H1 (cell line): ENCODE measurements at regions not wholly inside any gene's neighbourhood (a gene's known extent, or its start where the extent isn't known, plus 50 kb on each side); places are given as distances from the start of the nearest gene placed in this dataset.

Experiments used
- CTCF ChIA-PET: fragments of 300-600 bp; sonication (Branson Sonifier 250); formaldehyde crosslinking; loops from one replicate; lab custom pipeline; 2021; ENCODE audit not compliant: partially characterized antibody; lab: Charles Lee
- POLR2A ChIA-PET: fragments of 300-600 bp; sonication (Branson Sonifier 250); formaldehyde crosslinking; loops from one replicate; lab custom pipeline; 2021; ENCODE audit warnings: inconsistent platforms; ENCODE audit not compliant: partially characterized antibody; lab: Charles Lee
- DNase-seq, 2 experiments: peaks; one replicate each; pipeline versions ENCODE4 v3.0.0 to v3.0.0-alpha.2; 2010 to 2022; ENCODE audit warnings: low spot score in 2 of 2, low read depth in 1 of 2, mixed read lengths in 1 of 2
- FAIRE-seq: peaks from 2 replicates; lab custom pipeline; 2011; peaks lifted over from hg19 to GRCh38; lab: Jason Lieb, UNC
- H2AFZ ChIP-seq: 2 replicates; pipeline ENCODE4 v1.8.1; 2012; ENCODE audit warnings: low read length, inconsistent platforms
- H2AK5ac ChIP-seq: 2 replicates; pipeline ENCODE4 v1.6.1; 2013; ENCODE audit warnings: low read depth, low read length
- H2BK120ac ChIP-seq: replicated peaks from 2 replicates; pipeline ENCODE3; 2013; ENCODE audit warnings: low read depth, low read length, inconsistent platforms
- H2BK12ac ChIP-seq: 2 replicates; pipeline ENCODE4 v1.6.1; 2013; ENCODE audit warnings: low read depth, low read length
- H2BK15ac ChIP-seq: 2 replicates; pipeline ENCODE4 v1.6.1; 2013; ENCODE audit warnings: low read length
- H2BK20ac ChIP-seq: 2 replicates; pipeline ENCODE4 v1.6.1; 2013; ENCODE audit warnings: low read length
- H2BK5ac ChIP-seq: 2 replicates; pipeline ENCODE4 v1.6.1; 2013; ENCODE audit warnings: low read depth, low read length
- H3K14ac ChIP-seq: 2 replicates; pipeline ENCODE4 v1.6.1; 2013; ENCODE audit warnings: inconsistent platforms; ENCODE audit not compliant: insufficient read length
- H3K18ac ChIP-seq: 2 replicates; pipeline ENCODE4 v1.6.1; 2013; ENCODE audit warnings: low read length; ENCODE audit errors: extremely low read depth
- H3K23ac ChIP-seq: 2 replicates; pipeline ENCODE4 v1.6.1; 2013; ENCODE audit warnings: inconsistent platforms; ENCODE audit not compliant: insufficient read length
- H3K23me2 ChIP-seq: 2 replicates; pipeline ENCODE4 v1.6.1; 2013; ENCODE audit warnings: low read depth, low read length
- H3K27ac ChIP-seq: 2 replicates; pipeline ENCODE4 v1.6.1; 2011; ENCODE audit warnings: low read depth, low read length, inconsistent platforms
- H3K27me3 ChIP-seq, 4 experiments: replicated peaks in 1 of 4; 1 replicate in 1 of 4; 2 replicates in 3 of 4; pipeline versions ENCODE4 v1.6.1 to v1.8.1; 2011 to 2013; ENCODE audit warnings: low read length in 3 of 4, mild to moderate bottlenecking in 3 of 4, inconsistent platforms in 2 of 4, mixed read lengths in 2 of 4, moderate library complexity in 1 of 4; ENCODE audit not compliant: control insufficient read depth in 3 of 4, insufficient read depth in 3 of 4; ENCODE audit errors: extremely low read depth in 1 of 4
- H3K36me3 ChIP-seq, 4 experiments: 2 replicates each; pipeline versions ENCODE4 v1.6.1 to v1.8.1; 2011 to 2013; ENCODE audit warnings: mild to moderate bottlenecking in 4 of 4, low read length in 3 of 4, moderate library complexity in 2 of 4, control low read depth in 1 of 4, inconsistent platforms in 1 of 4; ENCODE audit not compliant: insufficient read depth in 4 of 4, control insufficient read depth in 2 of 4
- H3K4ac ChIP-seq: replicated peaks from 2 replicates; pipeline ENCODE3; 2013; ENCODE audit warnings: low read length, low read depth, mixed read lengths, inconsistent platforms; ENCODE audit not compliant: insufficient read length
- H3K4me1 ChIP-seq, 4 experiments: replicated peaks in 1 of 4; 1 replicate in 1 of 4; 2 replicates in 3 of 4; pipeline versions ENCODE4 v1.6.1 to v1.8.1; 2011 to 2013; ENCODE audit warnings: low read length in 3 of 4, inconsistent platforms in 2 of 4, mixed read lengths in 1 of 4; ENCODE audit not compliant: insufficient read depth in 4 of 4, control insufficient read depth in 3 of 4
- H3K4me2 ChIP-seq, 2 experiments: 2 replicates each; pipeline versions ENCODE4 v1.6.1 to v1.8.1; 2011 to 2013; ENCODE audit warnings: low read depth in 2 of 2, low read length in 2 of 2, control low read depth in 1 of 2, inconsistent platforms in 1 of 2, mild to moderate bottlenecking in 1 of 2; ENCODE audit not compliant: insufficient read depth in 1 of 2
- H3K4me3 ChIP-seq, 4 experiments: fragments of 200-600, 300-600 bp in 1 of 4; sonication (generic), shearing (Covaris generic), sonication (Bioruptor Twin) in 1 of 4; 2 replicates each; pipeline versions ENCODE4 v1.5.1 to v1.8.1; 2011 to 2016; ENCODE audit warnings: low read length in 4 of 4, low read depth in 3 of 4, control low read depth in 2 of 4, inconsistent platforms in 2 of 4, mild to moderate bottlenecking in 2 of 4, mixed read lengths in 1 of 4, moderate library complexity in 1 of 4; ENCODE audit not compliant: insufficient read depth in 2 of 4; ENCODE audit errors: extremely low read depth in 1 of 4
- H3K56ac ChIP-seq: replicated peaks from 2 replicates; pipeline ENCODE3; 2013; ENCODE audit warnings: low read depth, mild to moderate bottlenecking, mixed read lengths, low read length, inconsistent platforms; ENCODE audit not compliant: insufficient read length
- H3K79me1 ChIP-seq: 2 replicates; pipeline ENCODE4 v1.6.1; 2013; ENCODE audit warnings: low read depth, low read length, control low read depth
- H3K79me2 ChIP-seq, 2 experiments: 2 replicates each; pipeline versions ENCODE4 v1.6.1 to v1.8.1; 2012 to 2013; ENCODE audit warnings: low read length in 2 of 2, mild to moderate bottlenecking in 2 of 2, inconsistent platforms in 1 of 2; ENCODE audit not compliant: insufficient read depth in 2 of 2, control insufficient read depth in 1 of 2
- H3K9ac ChIP-seq, 4 experiments: replicated peaks in 1 of 4; 1 replicate in 1 of 4; 2 replicates in 3 of 4; pipeline versions ENCODE4 v1.6.1 to v1.8.1; 2011 to 2013; ENCODE audit warnings: low read depth in 3 of 4, low read length in 3 of 4, control low read depth in 2 of 4, mild to moderate bottlenecking in 2 of 4, moderate library complexity in 2 of 4, inconsistent platforms in 1 of 4; ENCODE audit errors: extremely low read depth in 1 of 4
- H3K9me3 ChIP-seq, 2 experiments: 2 replicates each; pipeline versions ENCODE4 v1.6.1 to v1.8.1; 2012 to 2013; ENCODE audit warnings: mild to moderate bottlenecking in 2 of 2, moderate library complexity in 2 of 2, control low read depth in 1 of 2, inconsistent platforms in 1 of 2, low read depth in 1 of 2, low read length in 1 of 2, mixed read lengths in 1 of 2; ENCODE audit not compliant: insufficient read depth in 2 of 2
- H4K20me1 ChIP-seq, 2 experiments: replicated peaks in 1 of 2; 2 replicates each; pipeline versions ENCODE3 to v1.8.1; 2011 to 2013; ENCODE audit warnings: inconsistent platforms in 2 of 2, low read length in 2 of 2, mild to moderate bottlenecking in 1 of 2; ENCODE audit not compliant: insufficient read depth in 2 of 2, control insufficient read depth in 1 of 2
- H4K5ac ChIP-seq: 2 replicates; pipeline ENCODE4 v1.6.1; 2013; ENCODE audit warnings: low read length, low read depth, mixed read lengths, inconsistent platforms; ENCODE audit not compliant: insufficient read length
- H4K8ac ChIP-seq: 2 replicates; pipeline ENCODE4 v1.8.0; 2013; ENCODE audit warnings: mild to moderate bottlenecking, moderate library complexity, low read length, inconsistent platforms; ENCODE audit not compliant: insufficient read depth; ENCODE audit errors: extremely low read depth
- H4K91ac ChIP-seq: replicated peaks from 2 replicates; pipeline ENCODE3; 2013; ENCODE audit warnings: low read length, mixed read lengths, inconsistent platforms; ENCODE audit not compliant: insufficient read length
- CTBP2 ChIP-seq: IDR thresholded peaks from 2 replicates; pipeline ENCODE4 v1.7.0; 2011; ENCODE audit warnings: borderline replicate concordance, mild to moderate bottlenecking, moderate library complexity, mixed read lengths, low read length; ENCODE audit not compliant: insufficient read depth, insufficient read length
- HDAC2 ChIP-seq, 2 experiments: fragments of 300-600 bp in 1 of 2; sonication (generic) in 1 of 2; IDR thresholded peaks; 2 replicates each; pipeline ENCODE4 v1.6.1; 2011 to 2012; ENCODE audit warnings: low read depth in 2 of 2, low read length in 2 of 2, mild to moderate bottlenecking in 2 of 2, moderate library complexity in 2 of 2, borderline replicate concordance in 1 of 2, inconsistent platforms in 1 of 2
- POLR2AphosphoS5 ChIP-seq: IDR thresholded peaks from 2 replicates; pipeline ENCODE4 v1.6.1; 2011; ENCODE audit warnings: low read depth, low read length
- WGBS, 2 experiments: shearing (Covaris generic) in 1 of 2; methylation state at CpG; one replicate each; pipeline versions ENCODE4 v1.1.6 to v1.1.7; 2013 to 2015; ENCODE audit warnings: low lambda C conversion rate in 2 of 2, mixed read lengths in 2 of 2, inconsistent platforms in 1 of 2, low coverage in 1 of 2, missing lambda C conversion rate in 1 of 2; ENCODE audit not compliant: insufficient replicate concordance in 2 of 2, insufficient coverage in 1 of 2, insufficient read length in 1 of 2; ENCODE audit errors: extremely low coverage in 1 of 2, missing lambda C conversion rate in 1 of 2; 5-methylcytosine and 5-hydroxymethylcytosine counted together

DNA sequence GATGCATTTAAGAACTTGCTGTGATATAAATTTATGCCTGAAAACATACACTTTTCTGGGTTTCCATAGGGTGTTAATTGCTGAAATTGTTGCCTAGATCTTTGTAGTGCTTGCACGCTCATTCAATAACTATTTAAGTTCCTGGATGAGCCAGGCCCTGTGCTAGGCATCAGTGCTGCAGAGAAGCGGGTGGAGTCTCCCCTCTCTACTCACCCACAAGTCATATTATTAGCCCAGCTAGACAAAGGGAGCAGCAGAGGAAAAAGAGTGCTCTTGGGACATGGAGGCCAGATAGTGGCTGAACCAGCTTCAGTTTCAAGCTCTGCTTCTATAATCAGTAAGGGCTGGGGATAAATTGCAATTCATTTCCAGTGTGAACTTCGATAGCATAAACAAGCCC lies 329.1 kb downstream of the TFAP2B start:
- TF ChIP-seq HDAC2 (IDR thresholded peaks at IDR 0.05; ENCODE audit: borderline replicate concordance in 1 of 2, low read depth in 2 of 2, low read length in 2 of 2), result no peak
- no peak for TF ChIP-seq CTBP2
- no peak for TF ChIP-seq POLR2AphosphoS5
- H3K36me3 ChIP-seq, result no peaks in the 10 kb centered on the region
- H2AFZ ChIP-seq, result peak overlapping the region; percentile 50; the same call in 1 of the 2 replicates
- WGBS, 2 experiments, result 91% methylated on average over 3 of the region's 3 CpGs; no CpG with 5 or more reads in 1 of the 2 experiments
- H3K23ac ChIP-seq, result peak overlapping the region; percentile 5
- FAIRE-seq (no peak), DNase-seq (no peak)
- no peaks in the 10 kb centered on the region for H4K20me1 ChIP-seq
- H4K91ac ChIP-seq, result no peak overlapping the region
- H3K27me3 ChIP-seq, result no peaks in the 10 kb centered on the region; a peak in 1 of 7 replicates
- no peak overlapping the region for H2BK5ac ChIP-seq
- H2BK120ac ChIP-seq, result no peak overlapping the region
- H3K4me3 ChIP-seq, result no peak overlapping the region
- no peak overlapping the region for H3K4ac ChIP-seq
- H2AK5ac ChIP-seq, result no peak overlapping the region
- H3K23me2 ChIP-seq, result no peaks in the 10 kb centered on the region; the same call in 1 of the 2 replicates
- no peak overlapping the region for H3K14ac ChIP-seq
- H3K56ac ChIP-seq, result no peak overlapping the region
- H3K4me2 ChIP-seq, result no peak overlapping the region
- no peaks in the 10 kb centered on the region for H3K4me1 ChIP-seq
- no peak overlapping the region for H4K5ac ChIP-seq
- POLR2A ChIA-PET, result no interaction called here
- H2BK20ac ChIP-seq, result no peak overlapping the region
- no peak overlapping the region for H3K18ac ChIP-seq
- H3K27ac ChIP-seq, result no peak overlapping the region
- H4K8ac ChIP-seq, result no peak overlapping the region
- no peaks in the 10 kb centered on the region for H3K79me1 ChIP-seq
- H3K9ac ChIP-seq, result no peak overlapping the region
- H2BK12ac ChIP-seq, result no peak overlapping the region
- H2BK15ac ChIP-seq, result no peak overlapping the region
- H3K9me3 ChIP-seq, result no peaks in the 10 kb centered on the region
- CTCF ChIA-PET, result interaction anchor here (1.2 kb wide), 1 partner anchor 31 kb away, joined by 3 read pairs; no protein-coding TSS in a partner anchor
- H3K79me2 ChIP-seq, result no peaks in the 10 kb centered on the region
